PC-9 (cell line): ENCODE measurements at regions not wholly inside any gene's neighbourhood (a gene's known extent, or its start where the extent isn't known, plus 50 kb on each side); places are given as distances from the start of the nearest gene placed in this dataset.

Source experiments
- BruUV-seq: library from RNA; stranded (reverse); fragments of 400-500 nt; replicated peaks from 2 replicates; lab custom pipeline; 2021; lab: Mats Ljungman, UMichigan
- CTCF ChIA-PET: fragments of 300-600 bp; sonication (Branson Sonifier 250); formaldehyde crosslinking; loops from one replicate; lab custom pipeline; 2022; ENCODE audit warnings: antibody characterized with exemption; lab: Charles Lee
- POLR2A ChIA-PET: fragments of 300-600 bp; sonication (Branson Sonifier 250); formaldehyde crosslinking; loops from one replicate; lab custom pipeline; 2022; ENCODE audit warnings: antibody characterized with exemption; ENCODE audit not compliant: unreplicated experiment; lab: Charles Lee
- DNase-seq, 2 experiments: peaks; one replicate each; pipeline versions ENCODE4 v3.0.0 to v3.0.0-alpha.2; 2015 to 2022; ENCODE audit warnings: mixed read lengths in 1 of 2
- H2AFZ ChIP-seq: fragments of 200-600 bp; sonication (generic); 2 replicates; pipeline ENCODE4 v1.8.1; 2017; ENCODE audit warnings: antibody characterized with exemption
- H3F3A ChIP-seq: fragments of 200-600 bp; sonication (generic); 2 replicates; pipeline ENCODE4 v1.8.1; 2017; ENCODE audit warnings: antibody characterized with exemption, mild to moderate bottlenecking, low read depth; ENCODE audit not compliant: insufficient read depth
- H3K27ac ChIP-seq: fragments of 200-600 bp; sonication (generic); 2 replicates; pipeline ENCODE4 v1.6.1; 2016; ENCODE audit warnings: mixed run types
- H3K27me3 ChIP-seq: fragments of 200-600 bp; sonication (generic); 2 replicates; pipeline ENCODE4 v1.6.1; 2016; ENCODE audit warnings: low read depth, mixed run types; ENCODE audit not compliant: insufficient read depth
- H3K36me3 ChIP-seq: fragments of 200-600 bp; sonication (generic); 2 replicates; pipeline ENCODE4 v1.6.1; 2016; ENCODE audit warnings: low read depth, mixed run types
- H3K4me1 ChIP-seq: fragments of 200-600 bp; sonication (generic); replicated peaks from 2 replicates; pipeline ENCODE4 v1.6.1; 2016; ENCODE audit warnings: mixed run types; ENCODE audit not compliant: insufficient read depth
- H3K4me2 ChIP-seq: fragments of 200-600 bp; sonication (generic); 2 replicates; pipeline ENCODE4 v1.6.1; 2017; ENCODE audit warnings: mixed run types
- H3K4me3 ChIP-seq: fragments of 200-600 bp; sonication (generic); 2 replicates; pipeline ENCODE4 v1.6.1; 2016; ENCODE audit warnings: mixed run types
- H3K79me2 ChIP-seq: fragments of 200-600 bp; sonication (generic); 2 replicates; pipeline ENCODE4 v1.6.1; 2017; ENCODE audit warnings: low read depth, mixed run types
- H3K9me2 ChIP-seq: fragments of 200-600 bp; sonication (generic); 2 replicates; pipeline ENCODE4 v1.8.1; 2017; ENCODE audit warnings: mild to moderate bottlenecking; ENCODE audit not compliant: insufficient read depth
- H3K9me3 ChIP-seq: fragments of 200-600 bp; sonication (generic); 2 replicates; pipeline ENCODE4 v1.8.1; 2016; ENCODE audit warnings: low read depth; ENCODE audit not compliant: insufficient read depth
- H4K20me1 ChIP-seq: fragments of 200-600 bp; sonication (generic); 2 replicates; pipeline ENCODE4 v1.8.1; 2017; ENCODE audit not compliant: insufficient read depth
- CTCF ChIP-seq: fragments of 200-600 bp; sonication (generic); conservative IDR thresholded peaks from 2 replicates; pipeline ENCODE4 v1.6.1; 2017; ENCODE audit warnings: mixed run types, antibody characterized with exemption, mild to moderate bottlenecking, moderate library complexity
- EZH2 ChIP-seq: fragments of 200-600 bp; sonication (generic); IDR thresholded peaks from 2 replicates; pipeline ENCODE4 v1.8.0; 2017; ENCODE audit warnings: antibody characterized with exemption, low read depth
- intact Hi-C: fragments of 100-400 bp; cut with micrococcal nuclease; formaldehyde crosslinking; loops from one replicate; pipeline ENCODE4 v1.10.0; 2022; ENCODE audit not compliant: unreplicated experiment

- H3K4me1 ChIP-seq, result no peaks in the 10 kb centered on the region
- no peaks in the 10 kb centered on the region for H3K9me3 ChIP-seq
- no peak overlapping the region for H3K4me3 ChIP-seq
- no TSS peak for BruUV-seq
- intact Hi-C loops, result no loop called here
- POLR2A ChIA-PET, result no interaction called here
- no peak overlapping the region for H3K27ac ChIP-seq
- no peaks in the 10 kb centered on the region for H4K20me1 ChIP-seq
- H3K79me2 ChIP-seq, result no peaks in the 10 kb centered on the region
- no peak for DNase-seq
- H3K36me3 ChIP-seq, result no peaks in the 10 kb centered on the region
- H3F3A ChIP-seq, result no peaks in the 10 kb centered on the region
- no peaks in the 10 kb centered on the region for H3K27me3 ChIP-seq
- no peak for TF ChIP-seq CTCF
- no peak for TF ChIP-seq EZH2
- no peak overlapping the region for H3K4me2 ChIP-seq
- CTCF ChIA-PET, result no interaction called here
- no peaks in the 10 kb centered on the region for H3K9me2 ChIP-seq
- H2AFZ ChIP-seq, result no peak overlapping the region
These were observed 86.1 kb downstream of the EDNRB start for GRCh38 chr13:77832339-77833100.

- no TSS peak for BruUV-seq
- Histone ChIP-seq H3K36me3 (no peaks in the 10 kb centered on the region), H4K20me1 (no peaks in the 10 kb centered on the region), H3K4me1 (no peaks in the 10 kb centered on the region), H3K9me3 (no peaks in the 10 kb centered on the region), H3K27ac (no peak overlapping the region), H3K27me3 (no peaks in the 10 kb centered on the region), H3K79me2 (no peaks in the 10 kb centered on the region), H2AFZ (no peak overlapping the region), H3K9me2 (no peaks in the 10 kb centered on the region), H3K4me2 (no peak overlapping the region), H3F3A (no peaks in the 10 kb centered on the region), H3K4me3 (no peak overlapping the region)
- no peak for DNase-seq
- POLR2A ChIA-PET, result no interaction called here
- intact Hi-C loops, result no loop called here
- CTCF ChIA-PET, result no interaction called here
- TF ChIP-seq EZH2, result no peak
- TF ChIP-seq CTCF, result no peak
These were observed 86.8 kb downstream of the EDNRB start for GRCh38 chr13:77831866-77832265.

GRCh38 chr13:77829963-77830362 lies 88.7 kb downstream of the EDNRB start:
- Histone ChIP-seq H2AFZ (no peak overlapping the region), H3K27ac (no peak overlapping the region), H3K4me2 (no peak overlapping the region), H3K4me1 (no peaks in the 10 kb centered on the region), H3K9me3 (no peaks in the 10 kb centered on the region), H3K79me2 (no peaks in the 10 kb centered on the region), H3K4me3 (no peak overlapping the region), H3K36me3 (no peaks in the 10 kb centered on the region), H3K9me2 (no peaks in the 10 kb centered on the region), H3K27me3 (no peaks in the 10 kb centered on the region), H3F3A (no peaks in the 10 kb centered on the region), H4K20me1 (no peaks in the 10 kb centered on the region)
- ChIA-PET CTCF (no interaction called here), POLR2A (no interaction called here)
- intact Hi-C loops, result no loop called here
- DNase-seq, result no peak
- no TSS peak for BruUV-seq
- TF ChIP-seq CTCF (no peak), EZH2 (no peak)
